K562 (cell line): ENCODE measurements at regions not wholly inside any gene's neighbourhood (a gene's known extent, or its start where the extent isn't known, plus 50 kb on each side); places are given as distances from the start of the nearest gene placed in this dataset.

Experiments
- ATAC-seq: fragments of 200-7000 bp; cut with Tn5 transposase; 3 replicates; pipeline ENCODE4 v1.9.1; 2020; ENCODE audit warnings: moderate library complexity
- BruUV-seq: library from RNA; stranded (reverse); fragments of 400-500 nt; replicated peaks from 2 replicates; lab custom pipeline; 2021; lab: Mats Ljungman, UMichigan
- CTCF ChIA-PET: fragments of 300-600 bp; formaldehyde crosslinking; extraction: SDS; loops from one replicate; lab custom pipeline; 2021; ENCODE audit warnings: low intra/inter-chr PET ratio; lab: Yijun Ruan, JAX
- POLR2A ChIA-PET: fragments of 300-600, 350-650 bp; sonication (Branson Sonifier 250); formaldehyde crosslinking; extraction: SDS; loops from one replicate; lab custom pipeline; 2021; ENCODE audit warnings: antibody characterized with exemption, inconsistent platforms; lab: Yijun Ruan, JAX
- DNase-seq, 4 experiments: peaks; one replicate each; pipeline versions ENCODE4 v3.0.0 to v3.0.0-alpha.2; 2011 to 2018; ENCODE audit warnings: low spot score in 3 of 4, mixed read lengths in 3 of 4; ENCODE audit errors: extremely low read depth in 1 of 4
- FAIRE-seq: peaks from 2 replicates; lab custom pipeline; 2011; peaks lifted over from hg19 to GRCh38; lab: Jason Lieb, UNC
- H2AFZ ChIP-seq: 2 replicates; pipeline ENCODE4 v1.6.0; 2011; ENCODE audit warnings: low read depth, low read length, control low read depth, inconsistent platforms
- H3K27ac ChIP-seq: fragments of 200-600 bp; 3 replicates; pipeline ENCODE4 v1.8.0; 2011; ENCODE audit warnings: low read depth, mild to moderate bottlenecking, control low read depth, inconsistent platforms, low read length, moderate library complexity, mixed read lengths; ENCODE audit errors: extremely low read depth
- H3K27me3 ChIP-seq, 2 experiments: fragments of 300-600 bp in 1 of 2; 2 replicates in 1 of 2; 3 replicates in 1 of 2; pipeline versions ENCODE4 v1.6.0 to v1.8.0; 2011; ENCODE audit warnings: inconsistent platforms in 2 of 2, low read length in 2 of 2, mild to moderate bottlenecking in 1 of 2, mixed read lengths in 1 of 2, moderate library complexity in 1 of 2; ENCODE audit not compliant: control insufficient read depth in 2 of 2, insufficient read depth in 2 of 2
- H3K36me3 ChIP-seq: fragments of 300-600 bp; 3 replicates; pipeline ENCODE4 v1.8.0; 2011; ENCODE audit warnings: mild to moderate bottlenecking, low read length, inconsistent platforms; ENCODE audit not compliant: control insufficient read depth, insufficient read depth
- H3K4me1 ChIP-seq, 2 experiments: fragments of 200-600 bp in 1 of 2; replicated peaks in 1 of 2; 2 replicates in 1 of 2; 3 replicates in 1 of 2; pipeline versions ENCODE4 v1.5.1 to v1.8.0; 2011; ENCODE audit warnings: inconsistent platforms in 2 of 2, low read length in 2 of 2, mild to moderate bottlenecking in 1 of 2, mixed read lengths in 1 of 2, moderate library complexity in 1 of 2; ENCODE audit not compliant: control insufficient read depth in 2 of 2, insufficient read depth in 2 of 2
- H3K4me2 ChIP-seq: 2 replicates; pipeline ENCODE4 v1.6.1; 2011; ENCODE audit warnings: low read length, control low read depth, inconsistent platforms, mixed read lengths; ENCODE audit not compliant: insufficient read depth
- H3K4me3 ChIP-seq: fragments of 200-600 bp; sonication (generic), shearing (Covaris generic); 2 replicates; pipeline ENCODE4 v1.5.1; 2016; ENCODE audit warnings: control low read depth, inconsistent platforms
- H3K79me2 ChIP-seq: fragments of 200-600 bp; 3 replicates; pipeline ENCODE4 v1.8.0; 2011; ENCODE audit warnings: low read length, inconsistent platforms; ENCODE audit not compliant: control insufficient read depth, insufficient read depth
- H3K9ac ChIP-seq, 2 experiments: 2 replicates each; pipeline versions ENCODE4 v1.6.0 to v1.6.1; 2011; ENCODE audit warnings: low read depth in 2 of 2, low read length in 2 of 2, control low read depth in 1 of 2, inconsistent platforms in 1 of 2, mild to moderate bottlenecking in 1 of 2, mixed read lengths in 1 of 2; ENCODE audit not compliant: insufficient read depth in 1 of 2
- H3K9me1 ChIP-seq: one replicate; pipeline ENCODE4 v1.6.0; 2011; ENCODE audit warnings: inconsistent platforms, mild to moderate bottlenecking, low read length, moderate library complexity; ENCODE audit not compliant: control insufficient read depth, insufficient read depth
- H3K9me3 ChIP-seq: replicated peaks from 2 replicates; pipeline ENCODE4 v1.5.1; 2011; ENCODE audit warnings: low read depth, low read length, inconsistent platforms; ENCODE audit not compliant: control insufficient read depth, insufficient read depth
- H4K20me1 ChIP-seq: replicated peaks from 2 replicates; pipeline ENCODE4 v1.6.1; 2011; ENCODE audit warnings: low read length, inconsistent platforms, mixed read lengths; ENCODE audit not compliant: control insufficient read depth, insufficient read depth
- MAFK ChIP-seq: IDR thresholded peaks from 2 replicates; pipeline ENCODE4 v1.6.1; 2011; ENCODE audit warnings: low read length, improper control_type of control experiment
- MXD1 ChIP-seq: fragments of 250-450 bp; sonication (Bioruptor Pico); IDR thresholded peaks from 2 replicates; pipeline ENCODE4 v1.8.0; 2021; ENCODE audit warnings: borderline replicate concordance, mild to moderate bottlenecking, moderate library complexity; ENCODE audit not compliant: poor library complexity, severe bottlenecking
- PBX2 ChIP-seq, 2 experiments: IDR thresholded peaks in 1 of 2; conservative IDR thresholded peaks in 1 of 2; 2 replicates each; pipeline ENCODE4 v1.6.1; 2016; ENCODE audit warnings: low read depth in 2 of 2, mild to moderate bottlenecking in 1 of 2, missing compliant biosample characterization in 1 of 2, missing genetic modification characterization in 1 of 2, moderate library complexity in 1 of 2
- TAF7 ChIP-seq: fragments of 450-650 bp; IDR thresholded peaks from 2 replicates; pipeline ENCODE4 v1.6.1; 2016; ENCODE audit warnings: missing genetic modification characterization, missing compliant biosample characterization
- ZC3H11A ChIP-seq: IDR thresholded peaks from 2 replicates; pipeline ENCODE4 v1.6.1; 2012; ENCODE audit warnings: low read depth, low read length, improper control_type of control experiment
- ZNF316 ChIP-seq: fragments of 450-650 bp; IDR thresholded peaks from 2 replicates; pipeline ENCODE4 v1.6.1; 2016
- WGBS: fragments of 100-300 bp; shearing (Covaris generic); methylation state at CpG from one replicate; pipeline ENCODE4 v1.1.6; 2016; ENCODE audit warnings: low coverage, mixed read lengths; ENCODE audit not compliant: insufficient coverage; ENCODE audit errors: missing lambda C conversion rate; 5-methylcytosine and 5-hydroxymethylcytosine counted together
- in situ Hi-C: fragments of 300-500 bp; cut with MboI; formaldehyde crosslinking; loops from 4 replicates; pipeline ENCODE4 v1.15.0; 2018; ENCODE audit warnings: inconsistent platforms, mixed read lengths
- intact Hi-C: fragments of 100-400 bp; cut with micrococcal nuclease; formaldehyde crosslinking; loops from 2 replicates; pipeline ENCODE4 v1.14.2; 2022

GRCh38 chr13:111517641-111518010, 197.2 kb downstream of the TEX29 start:
- TF ChIP-seq MAFK (no peak), MXD1 (CRISPR knock-in tag) (no peak), ZNF316 (no peak), PBX2 (CRISPR knock-in tag; IDR thresholded peaks at IDR 0.05; ENCODE audit: low read depth) (no peak), PBX2 (tag; conservative IDR thresholded peaks at IDR 0.05; ENCODE audit: low read depth) (no peak), TAF7 (tag) (no peak), ZC3H11A (no peak)
- Histone ChIP-seq H3K36me3 (no peaks in the 10 kb centered on the region), H3K4me1 (no peaks in the 10 kb centered on the region), H3K27me3 (peaks cover 0 to 27% of the 10 kb centered on the region in 2 experiments; a peak in 2 of 5 replicates), H3K9me3 (no peaks in the 10 kb centered on the region), H3K4me3 (no peak overlapping the region), H2AFZ (no peak overlapping the region), H3K4me2 (no peak overlapping the region), H3K9me1 (no peaks in the 10 kb centered on the region), H3K79me2 (no peaks in the 10 kb centered on the region), H3K27ac (no peak overlapping the region), H3K9ac (no peak overlapping the region), H4K20me1 (no peaks in the 10 kb centered on the region)
- ATAC-seq (no peak), FAIRE-seq (no peak), DNase-seq (no peak)
- BruUV-seq = no TSS peak
- no CpG with 5 or more reads among the region's 10 CpGs for WGBS
- POLR2A ChIA-PET = no interaction called here
- intact Hi-C loops (loop anchor here (5.0 kb wide), 1 partner anchor 465 kb away; no protein-coding TSS in a partner anchor), in situ Hi-C loops (no loop called here)
- CTCF ChIA-PET = no interaction called here
